ENCODE measurements at regions not wholly inside any gene's neighbourhood (a gene's known extent, or its start where the extent isn't known, plus 50 kb on each side); places are given as distances from the start of the nearest gene placed in this dataset.

GRCh38 chr2:133640103-133640502 is 71.8 kb upstream of the NCKAP5 start (continued):
- TF ChIP-seq YY1 (IDR thresholded peaks at IDR 0.05; ENCODE audit: low read depth, low read length) (no peak), NANOG (IDR thresholded peaks at IDR 0.05; ENCODE audit: insufficient read depth, low read depth, low read length, poor library complexity, severe bottlenecking) (no peak)

Data from H1 (cell line).